GM19035 (cell line): ENCODE measurements at regions not wholly inside any gene's neighbourhood (a gene's known extent, or its start where the extent isn't known, plus 50 kb on each side); places are given as distances from the start of the nearest gene placed in this dataset.

Experiments
- ATAC-seq: cut with Tn5 transposase; IDR thresholded peaks from one replicate; pipeline ENCODE4 v1.9.1; 2021; ENCODE audit not compliant: unreplicated experiment

DNA sequence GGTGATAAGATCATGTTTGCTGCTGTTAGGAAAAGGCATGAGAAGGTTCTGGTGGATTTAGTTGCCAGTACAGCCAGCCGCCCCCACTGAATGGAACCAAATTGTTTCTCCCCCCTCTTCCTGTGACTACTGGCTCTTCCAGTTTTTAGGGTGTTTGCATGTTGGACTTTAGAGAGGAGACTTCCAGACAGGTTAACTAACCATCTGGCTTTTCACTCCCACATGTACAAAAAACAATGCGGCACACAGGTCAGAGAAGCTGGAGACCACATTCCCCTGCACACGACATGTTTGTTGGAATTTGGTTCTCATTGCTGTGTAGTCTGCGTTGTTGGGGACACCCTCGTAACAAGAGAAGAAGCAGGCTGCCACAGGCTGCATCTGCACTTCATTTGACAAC, 103.9 kb upstream of the TMEM132C start:
- no peak for ATAC-seq

DNA sequence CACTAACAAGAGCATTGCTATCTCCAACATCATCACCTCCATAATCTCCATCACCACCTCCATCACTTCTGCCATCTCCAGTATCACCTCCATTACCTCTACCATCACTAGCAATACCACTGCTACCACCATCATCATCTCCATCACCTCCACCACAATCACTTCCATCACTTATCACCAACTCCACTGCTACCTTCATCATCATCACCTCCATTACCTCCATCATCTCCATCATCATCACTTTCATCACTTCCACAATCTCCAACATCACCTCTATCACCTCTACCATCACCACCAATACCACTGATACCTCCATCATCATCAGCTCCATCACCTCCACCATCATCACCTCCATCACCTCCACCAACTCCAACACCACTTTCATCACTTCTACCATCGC, 102.4 kb upstream of the TMEM132C start:
- no peak for ATAC-seq

DNA sequence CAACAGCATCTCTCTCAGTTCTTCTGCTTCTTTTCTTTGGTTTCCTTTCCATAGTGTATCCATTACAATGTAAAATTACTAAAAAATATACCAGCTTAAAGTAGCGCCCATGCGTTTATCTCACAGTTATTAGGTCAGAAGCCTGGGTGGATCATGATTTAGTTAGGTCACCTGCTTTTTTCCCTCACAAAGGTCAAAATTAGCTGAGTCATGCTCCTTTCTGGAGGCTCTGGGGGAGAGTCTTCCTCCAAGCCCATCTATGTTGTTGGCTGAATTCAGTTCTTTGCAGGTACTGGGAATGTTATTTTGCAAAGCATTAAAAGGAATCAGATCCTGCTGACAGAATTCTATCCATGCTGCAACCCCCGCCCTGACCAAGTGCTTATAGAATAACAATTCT, 101.6 kb upstream of the TMEM132C start:
- ATAC-seq: no peak

DNA sequence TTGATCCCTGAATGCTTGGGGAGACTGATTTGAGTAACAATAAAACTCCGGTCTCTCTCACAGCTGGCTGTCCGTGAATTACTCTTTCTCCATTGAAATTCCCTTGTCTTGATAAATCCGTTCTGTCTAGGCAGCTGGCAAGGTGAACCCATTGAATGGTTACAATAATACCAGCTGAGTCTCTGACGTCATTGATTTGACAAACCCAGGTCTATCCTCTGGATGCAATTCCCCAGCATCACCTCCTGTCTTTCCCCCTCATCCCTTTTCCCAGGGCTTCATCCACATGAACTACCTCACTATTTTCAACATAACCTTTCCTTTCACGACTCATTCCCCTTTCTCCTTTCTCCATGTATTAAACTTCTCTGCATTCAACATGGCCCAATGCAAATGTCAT, 98.7 kb upstream of the TMEM132C start:
- ATAC-seq: no peak

DNA sequence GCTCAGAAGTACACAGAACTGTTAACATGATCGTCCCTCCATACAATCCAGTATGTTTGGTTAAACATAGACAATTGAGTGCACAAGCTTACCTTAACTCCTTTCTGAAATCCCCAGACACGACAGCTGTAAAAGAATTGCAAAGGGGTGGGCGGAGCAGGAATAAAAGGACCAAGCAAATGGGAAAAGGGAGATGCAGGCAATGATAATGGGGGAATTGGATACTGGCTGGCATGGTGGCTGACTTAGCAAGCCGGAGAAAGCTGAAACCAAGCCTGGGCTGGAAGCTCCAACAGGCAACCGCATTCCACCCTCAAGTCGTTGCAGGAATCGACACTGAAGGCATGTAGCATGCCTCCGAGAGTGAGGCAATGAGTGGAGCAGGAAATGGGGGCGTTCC, 96.8 kb upstream of the TMEM132C start:
- ATAC-seq: no peak

DNA sequence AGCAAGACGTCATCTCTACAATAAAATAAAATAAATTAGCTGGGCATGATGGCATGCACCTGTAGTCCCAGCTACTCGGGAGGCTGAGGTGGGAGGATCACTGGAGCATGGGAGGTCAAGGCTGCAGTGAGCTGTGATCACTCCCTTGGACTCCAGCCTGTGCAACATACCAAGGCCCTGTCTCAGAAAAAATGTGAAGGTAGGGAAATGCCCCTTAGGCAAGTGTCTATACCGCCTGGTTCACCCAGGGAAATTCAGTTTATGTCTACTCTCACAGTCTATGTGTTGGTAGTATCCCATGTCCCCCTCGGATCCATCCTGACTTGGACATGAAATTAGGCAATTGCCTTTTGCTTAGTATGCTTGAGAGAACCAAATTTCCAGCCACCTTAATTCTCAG, 88.4 kb upstream of the TMEM132C start:
- ATAC-seq: no peak

DNA sequence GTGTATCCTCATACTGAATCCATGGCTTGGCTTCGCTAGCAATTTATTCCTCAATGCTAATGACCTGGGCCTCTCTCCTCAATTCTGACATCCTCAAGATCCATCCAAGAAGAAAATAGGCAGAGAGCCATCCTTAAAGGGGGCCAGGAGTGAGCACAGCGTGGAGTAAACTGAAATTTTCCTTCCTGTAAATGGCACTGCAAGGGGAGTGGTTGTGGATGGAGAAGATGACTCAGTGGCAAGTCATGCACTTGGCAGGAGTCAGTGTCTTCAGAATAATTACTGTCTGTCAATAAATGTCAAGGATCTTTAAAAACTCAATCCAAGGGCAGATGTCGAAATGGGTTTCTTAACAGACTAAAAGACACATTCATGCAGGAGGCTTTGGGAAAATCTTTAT, 88.0 kb upstream of the TMEM132C start:
- no peak for ATAC-seq

DNA sequence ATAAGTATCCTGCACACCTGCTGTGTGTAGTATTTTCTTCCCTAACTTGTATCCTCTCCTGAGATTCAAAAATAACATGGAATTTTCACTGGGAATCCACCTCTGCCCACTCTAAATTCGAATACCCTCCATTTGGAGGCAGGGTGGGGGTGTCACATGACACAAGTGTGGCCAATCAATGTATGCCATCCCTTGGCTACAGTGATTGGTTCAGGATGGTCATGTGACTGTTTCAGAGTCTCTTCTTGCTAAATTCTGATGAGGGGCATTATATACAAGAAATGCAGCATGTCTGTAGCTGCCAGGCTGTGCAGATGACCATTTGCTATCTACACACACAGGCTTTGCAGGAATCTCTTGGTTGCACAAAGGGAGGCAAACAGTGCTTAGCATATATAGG, 86.8 kb upstream of the TMEM132C start:
- no peak for ATAC-seq

DNA sequence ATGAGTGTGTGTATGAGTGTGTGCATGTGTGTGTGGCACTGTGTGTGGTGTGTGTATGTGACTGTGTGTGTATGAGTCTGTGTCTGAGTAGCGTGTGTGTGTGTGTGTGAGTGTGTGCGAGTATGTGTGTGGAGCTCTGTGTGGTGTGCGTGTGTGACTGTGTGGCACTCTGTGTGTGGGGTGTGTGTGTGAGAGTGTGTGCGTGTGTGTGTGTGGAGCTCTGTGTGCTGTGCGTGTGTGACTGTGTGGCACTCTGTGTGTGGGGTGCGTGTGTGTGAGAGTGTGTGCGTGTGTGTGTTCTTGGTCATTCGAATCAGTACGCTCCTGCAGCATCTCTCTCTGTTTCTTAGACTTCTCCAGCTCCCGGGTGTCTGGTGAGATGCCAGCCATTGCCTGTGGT, 76.9 kb upstream of the TMEM132C start:
- ATAC-seq: no peak

DNA sequence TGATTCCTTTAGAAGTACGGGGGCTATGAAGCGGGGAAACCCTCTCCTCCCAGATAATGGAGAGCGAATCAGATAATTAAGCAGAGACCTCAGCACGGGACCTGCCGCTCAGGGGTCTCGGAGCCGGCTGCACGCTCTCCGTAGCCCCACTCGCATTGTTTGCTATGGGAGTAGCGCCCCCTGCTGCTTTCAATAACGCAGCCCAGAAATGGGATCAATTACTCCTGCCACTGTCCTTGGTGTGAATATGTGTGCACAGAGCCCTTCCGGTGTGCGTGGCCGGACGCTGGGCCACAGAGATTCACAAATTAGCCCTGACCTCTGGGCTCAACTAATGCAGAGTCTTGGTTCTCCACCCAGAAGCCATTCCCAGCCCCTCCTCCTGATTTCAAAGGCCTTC, 76.4 kb upstream of the TMEM132C start:
- no peak for ATAC-seq

DNA sequence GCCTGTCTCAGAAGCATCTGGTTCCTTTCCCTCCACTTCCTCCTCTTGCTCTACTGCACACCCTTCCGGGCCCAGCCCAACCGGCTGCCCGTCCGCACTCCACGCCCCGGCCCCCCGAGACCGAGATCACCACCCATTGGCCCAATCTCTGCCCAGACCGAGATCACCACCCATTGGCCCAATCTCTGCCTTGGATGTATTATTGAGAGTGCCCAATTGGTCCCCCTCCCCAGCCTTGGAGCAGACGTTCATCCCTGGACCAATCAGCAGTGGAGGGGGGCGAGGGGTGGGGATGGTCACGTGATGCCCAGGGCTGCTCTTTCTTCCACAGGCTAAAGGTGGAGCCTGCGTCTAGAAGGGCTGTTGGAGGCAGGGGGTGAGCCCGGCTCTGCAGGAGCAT, 75.6 kb upstream of the TMEM132C start:
- ATAC-seq: no peak

DNA sequence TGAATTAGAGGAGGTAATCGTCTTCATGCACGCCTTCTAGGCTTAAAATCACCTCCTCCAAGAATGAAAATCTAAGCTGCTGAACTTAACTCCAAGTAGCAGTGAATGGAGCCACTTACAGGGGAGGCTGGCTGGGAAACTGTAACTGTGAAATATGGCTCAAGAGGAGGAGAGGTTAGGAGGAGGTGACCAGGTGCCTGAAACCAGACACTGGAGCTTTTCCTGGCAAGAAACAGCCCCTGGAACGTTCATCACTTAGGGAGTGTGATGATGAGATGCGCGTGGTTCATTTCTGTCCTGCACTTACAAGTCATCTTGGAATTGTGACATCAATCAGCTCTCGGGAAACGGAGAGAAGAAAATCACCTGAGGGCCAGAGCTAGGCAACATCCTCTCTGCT, 62.3 kb upstream of the TMEM132C start:
- ATAC-seq: no peak

DNA sequence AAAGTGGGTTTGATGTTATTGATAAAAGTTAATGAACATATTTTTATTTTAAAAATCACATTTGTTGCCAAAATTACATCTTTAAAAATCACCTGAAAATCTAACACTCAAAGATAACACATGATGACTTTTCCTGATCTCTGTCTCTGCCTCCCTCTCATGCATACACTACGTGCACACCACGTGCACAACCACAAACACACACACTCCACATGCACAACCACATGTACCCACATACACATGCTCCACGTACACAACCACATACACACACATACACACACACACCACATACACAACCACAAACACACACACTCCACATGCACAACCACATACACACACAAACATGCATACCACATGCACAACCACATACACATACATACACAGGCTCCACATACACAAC, 61.8 kb upstream of the TMEM132C start:
- no peak for ATAC-seq

DNA sequence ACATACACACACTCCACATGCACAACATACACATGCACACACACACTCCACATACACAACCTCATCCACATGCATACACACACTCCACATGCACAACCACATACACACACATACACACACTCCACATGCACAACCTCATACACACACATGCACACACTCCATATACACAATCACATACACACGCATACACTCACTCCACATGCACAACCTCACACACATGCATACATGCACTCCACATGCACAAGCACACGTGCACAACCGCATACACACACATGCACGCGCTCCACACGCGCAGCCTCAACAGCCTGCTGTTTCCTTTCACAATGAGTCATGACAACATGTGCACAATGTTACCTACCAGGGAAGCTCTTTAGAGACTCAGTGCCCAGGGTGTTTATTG, 61.2 kb upstream of the TMEM132C start:
- no peak for ATAC-seq
